Adipocyte (in vitro differentiated cells): ENCODE measurements at regions not wholly inside any gene's neighbourhood (a gene's known extent, or its start where the extent isn't known, plus 50 kb on each side); places are given as distances from the start of the nearest gene placed in this dataset.

Source experiments
- DNase-seq: peaks from one replicate; pipeline ENCODE4 v3.0.0-alpha.2; 2015; ENCODE audit warnings: low read depth
- H3K27me3 ChIP-seq: replicated peaks from 2 replicates; pipeline ENCODE4 v1.7.0; 2013; ENCODE audit warnings: mild to moderate bottlenecking, low read length, moderate library complexity; ENCODE audit not compliant: control insufficient read depth, insufficient read depth
- H3K36me3 ChIP-seq: 2 replicates; pipeline ENCODE4 v1.7.0; 2013; ENCODE audit warnings: low read length, mild to moderate bottlenecking, moderate library complexity; ENCODE audit not compliant: control insufficient read depth, insufficient read depth, severe bottlenecking
- H3K4me1 ChIP-seq: 2 replicates; pipeline ENCODE4 v1.7.0; 2013; ENCODE audit warnings: mild to moderate bottlenecking, low read length, moderate library complexity; ENCODE audit not compliant: control insufficient read depth, insufficient read depth
- H3K4me3 ChIP-seq: 2 replicates; pipeline ENCODE4 v1.7.0; 2013; ENCODE audit warnings: mild to moderate bottlenecking, low read length, moderate library complexity
- H3K9ac ChIP-seq: 2 replicates; pipeline ENCODE4 v1.7.0; 2013; ENCODE audit warnings: mild to moderate bottlenecking, low read length, moderate library complexity
- H3K9me3 ChIP-seq: 2 replicates; pipeline ENCODE4 v1.7.0; 2013; ENCODE audit warnings: mild to moderate bottlenecking, low read length, moderate library complexity; ENCODE audit not compliant: control insufficient read depth

GRCh38 chr15:62977952-62978811, 64.4 kb upstream of the TPM1 start:
- no peak overlapping the region for H3K9ac ChIP-seq
- peak; percentile 48 for DNase-seq
- no peaks in the 10 kb centered on the region for H3K36me3 ChIP-seq
- no peaks in the 10 kb centered on the region for H3K9me3 ChIP-seq
- H3K4me1 ChIP-seq = peaks cover 6% of the 10 kb centered on the region
- H3K4me3 ChIP-seq = no peak overlapping the region
- H3K27me3 ChIP-seq = peaks cover 4% of the 10 kb centered on the region

GRCh38 chr15:62979252-62979651, 63.3 kb upstream of the TPM1 start:
- Histone ChIP-seq H3K9ac (no peak overlapping the region), H3K9me3 (no peaks in the 10 kb centered on the region), H3K27me3 (peaks cover 4% of the 10 kb centered on the region), H3K4me1 (peaks cover 6% of the 10 kb centered on the region), H3K36me3 (no peaks in the 10 kb centered on the region), H3K4me3 (no peak overlapping the region)
- DNase-seq = no peak

GRCh38 chr15:62981071-62981470, 61.5 kb upstream of the TPM1 start:
- Histone ChIP-seq H3K36me3 (no peaks in the 10 kb centered on the region), H3K9ac (no peak overlapping the region), H3K9me3 (no peaks in the 10 kb centered on the region), H3K27me3 (peaks cover 4% of the 10 kb centered on the region), H3K4me3 (no peak overlapping the region), H3K4me1 (peaks cover 6% of the 10 kb centered on the region)
- DNase-seq = no peak

- Histone ChIP-seq H3K27me3 (peaks cover 4% of the 10 kb centered on the region), H3K36me3 (no peaks in the 10 kb centered on the region), H3K4me3 (no peak overlapping the region), H3K4me1 (no peaks in the 10 kb centered on the region), H3K9ac (no peak overlapping the region), H3K9me3 (no peaks in the 10 kb centered on the region)
- DNase-seq = no peak
These were observed 58.6 kb upstream of the TPM1 start for GRCh38 chr15:62983956-62984355.

GRCh38 chr15:62985768-62986167, 56.8 kb upstream of the TPM1 start:
- H3K9me3 ChIP-seq = no peaks in the 10 kb centered on the region
- peak; percentile 46 for DNase-seq
- H3K4me1 ChIP-seq = no peaks in the 10 kb centered on the region
- no peaks in the 10 kb centered on the region for H3K36me3 ChIP-seq
- no peak overlapping the region for H3K9ac ChIP-seq
- no peak overlapping the region for H3K4me3 ChIP-seq
- H3K27me3 ChIP-seq = peaks cover 4% of the 10 kb centered on the region

- DNase-seq = no peak
- no peak overlapping the region for H3K9ac ChIP-seq
- H3K4me3 ChIP-seq = no peak overlapping the region
- no peaks in the 10 kb centered on the region for H3K4me1 ChIP-seq
- no peaks in the 10 kb centered on the region for H3K36me3 ChIP-seq
- no peaks in the 10 kb centered on the region for H3K9me3 ChIP-seq
- no peaks in the 10 kb centered on the region for H3K27me3 ChIP-seq
These were observed 55.6 kb upstream of the TPM1 start for GRCh38 chr15:62986948-62987347.

- Histone ChIP-seq H3K9me3 (no peaks in the 10 kb centered on the region), H3K36me3 (no peaks in the 10 kb centered on the region), H3K4me3 (no peak overlapping the region), H3K9ac (no peak overlapping the region), H3K27me3 (no peaks in the 10 kb centered on the region), H3K4me1 (no peaks in the 10 kb centered on the region)
- DNase-seq = no peak
These were observed 53.8 kb upstream of the TPM1 start for GRCh38 chr15:62988701-62989100.

- peak; percentile 43 for DNase-seq
- Histone ChIP-seq H3K4me3 (no peak overlapping the region), H3K27me3 (no peaks in the 10 kb centered on the region), H3K9ac (no peak overlapping the region), H3K36me3 (no peaks in the 10 kb centered on the region), H3K9me3 (no peaks in the 10 kb centered on the region), H3K4me1 (no peaks in the 10 kb centered on the region)
These were observed 53.0 kb upstream of the TPM1 start for GRCh38 chr15:62989366-62990055.

- DNase-seq = no peak
These were observed 50.8 kb upstream of the TPM1 start for GRCh38 chr15:62991698-62992097.

GRCh38 chr15:62992302-62992701, 50.2 kb upstream of the TPM1 start:
- H3K4me1 ChIP-seq = peaks cover 9% of the 10 kb centered on the region
- no peak overlapping the region for H3K4me3 ChIP-seq
- H3K27me3 ChIP-seq = no peaks in the 10 kb centered on the region
- no peak overlapping the region for H3K9ac ChIP-seq
- H3K9me3 ChIP-seq = no peaks in the 10 kb centered on the region
- no peaks in the 10 kb centered on the region for H3K36me3 ChIP-seq
- DNase-seq = no peak

More at GRCh38 chr15:62991698-62992097, 50.8 kb upstream of the TPM1 start:
- Histone ChIP-seq H3K4me3 (no peak overlapping the region), H3K36me3 (no peaks in the 10 kb centered on the region), H3K27me3 (no peaks in the 10 kb centered on the region), H3K9ac (no peak overlapping the region), H3K4me1 (peaks cover 9% of the 10 kb centered on the region), H3K9me3 (no peaks in the 10 kb centered on the region)
